ENCODE measurements at regions not wholly inside any gene's neighbourhood (a gene's known extent, or its start where the extent isn't known, plus 50 kb on each side); places are given as distances from the start of the nearest gene placed in this dataset.

DNA sequence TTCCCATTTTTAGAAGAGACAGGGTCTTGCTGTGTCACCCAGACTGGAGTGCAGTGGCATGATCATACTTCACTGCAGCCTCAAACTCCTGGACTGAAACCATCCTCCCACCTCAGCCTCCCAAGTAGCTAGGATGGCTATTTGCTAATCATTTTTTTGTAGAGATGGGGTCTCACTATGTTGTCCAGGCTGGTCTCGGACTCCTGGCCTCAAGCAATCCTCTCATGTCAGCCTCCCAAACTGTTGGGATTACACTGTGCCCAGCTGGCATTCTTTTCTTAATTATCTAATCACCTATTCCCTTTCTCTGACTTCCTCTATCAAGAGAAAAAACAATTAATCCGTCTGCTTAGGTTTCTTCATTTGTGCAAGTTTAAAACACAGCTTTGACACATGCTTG lies 172.5 kb upstream of the TRIM24 start:
- peaks cover 26% of the 10 kb centered on the region for H3K9me3 Mint-ChIP-seq
- H3K27ac Mint-ChIP-seq, result no peak overlapping the region
- no peak for DNase-seq
- no peak overlapping the region for H3K4me3 Mint-ChIP-seq
- H3K36me3 Mint-ChIP-seq (ENCODE audit: low read depth), result no peaks in the 10 kb centered on the region
- TF ChIP-seq, protein P1, sequence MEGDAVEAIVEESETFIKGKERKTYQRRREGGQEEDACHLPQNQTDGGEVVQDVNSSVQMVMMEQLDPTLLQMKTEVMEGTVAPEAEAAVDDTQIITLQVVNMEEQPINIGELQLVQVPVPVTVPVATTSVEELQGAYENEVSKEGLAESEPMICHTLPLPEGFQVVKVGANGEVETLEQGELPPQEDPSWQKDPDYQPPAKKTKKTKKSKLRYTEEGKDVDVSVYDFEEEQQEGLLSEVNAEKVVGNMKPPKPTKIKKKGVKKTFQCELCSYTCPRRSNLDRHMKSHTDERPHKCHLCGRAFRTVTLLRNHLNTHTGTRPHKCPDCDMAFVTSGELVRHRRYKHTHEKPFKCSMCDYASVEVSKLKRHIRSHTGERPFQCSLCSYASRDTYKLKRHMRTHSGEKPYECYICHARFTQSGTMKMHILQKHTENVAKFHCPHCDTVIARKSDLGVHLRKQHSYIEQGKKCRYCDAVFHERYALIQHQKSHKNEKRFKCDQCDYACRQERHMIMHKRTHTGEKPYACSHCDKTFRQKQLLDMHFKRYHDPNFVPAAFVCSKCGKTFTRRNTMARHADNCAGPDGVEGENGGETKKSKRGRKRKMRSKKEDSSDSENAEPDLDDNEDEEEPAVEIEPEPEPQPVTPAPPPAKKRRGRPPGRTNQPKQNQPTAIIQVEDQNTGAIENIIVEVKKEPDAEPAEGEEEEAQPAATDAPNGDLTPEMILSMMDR (IDR thresholded peaks at IDR 0.05), result no peak
- H3K4me1 Mint-ChIP-seq, result no peaks in the 10 kb centered on the region
- no peaks in the 10 kb centered on the region for H3K27me3 Mint-ChIP-seq (ENCODE audit: low read depth, poor library complexity)

DNA sequence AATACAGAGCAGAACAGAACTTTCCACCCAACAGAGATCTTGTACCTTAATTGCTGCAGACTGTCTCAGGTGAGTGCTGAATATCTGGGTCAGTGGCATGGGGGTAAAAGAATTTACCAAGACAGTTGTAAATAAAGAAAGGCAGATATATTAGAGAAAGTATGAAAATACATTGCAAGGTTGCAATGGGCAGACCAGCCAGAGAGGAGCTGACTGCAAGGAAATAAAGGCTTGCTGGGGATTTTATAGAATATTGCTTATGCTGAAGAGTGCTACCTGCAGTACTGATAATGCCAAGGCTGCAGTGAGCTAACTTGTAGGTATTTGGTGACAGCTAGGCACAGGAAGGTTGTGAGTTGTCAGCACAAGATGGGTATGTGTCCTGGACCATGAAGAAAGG lies 171.0 kb upstream of the TRIM24 start:
- TF ChIP-seq, protein P1 (IDR thresholded peaks at IDR 0.05), result no peak
- Mint-ChIP-seq H3K4me1 (no peaks in the 10 kb centered on the region), H3K36me3 (ENCODE audit: low read depth) (no peaks in the 10 kb centered on the region), H3K27ac (no peak overlapping the region), H3K9me3 (peaks cover 26% of the 10 kb centered on the region), H3K4me3 (no peak overlapping the region), H3K27me3 (ENCODE audit: low read depth, poor library complexity) (no peaks in the 10 kb centered on the region)
- DNase-seq, result no peak

DNA sequence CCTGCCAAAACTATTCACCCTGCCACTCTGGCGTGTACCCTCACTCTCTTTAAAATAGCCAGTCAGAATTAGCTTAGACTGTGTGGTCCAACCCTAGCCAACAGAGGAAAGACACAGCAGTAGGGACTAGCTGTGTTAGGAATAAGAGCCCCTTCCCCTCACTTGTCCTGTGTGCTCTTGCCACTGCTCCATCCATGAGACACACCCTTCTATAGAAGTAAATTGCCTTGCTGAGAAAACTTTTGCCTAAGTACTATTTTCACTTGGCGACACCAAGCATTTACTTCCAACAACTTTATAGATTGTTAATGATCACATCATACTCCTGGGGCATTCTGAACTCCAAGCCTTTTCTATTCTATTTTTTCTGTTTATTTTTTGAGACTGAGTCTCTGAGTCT lies 170.2 kb upstream of the TRIM24 start:
- TF ChIP-seq, protein P1 (IDR thresholded peaks at IDR 0.05), result no peak
- no peak for DNase-seq
- H3K27ac Mint-ChIP-seq, result no peak overlapping the region
- no peaks in the 10 kb centered on the region for H3K27me3 Mint-ChIP-seq (ENCODE audit: low read depth, poor library complexity)
- no peaks in the 10 kb centered on the region for H3K4me1 Mint-ChIP-seq
- H3K36me3 Mint-ChIP-seq (ENCODE audit: low read depth), result no peaks in the 10 kb centered on the region
- H3K4me3 Mint-ChIP-seq, result no peak overlapping the region
- peaks cover 26% of the 10 kb centered on the region for H3K9me3 Mint-ChIP-seq

DNA sequence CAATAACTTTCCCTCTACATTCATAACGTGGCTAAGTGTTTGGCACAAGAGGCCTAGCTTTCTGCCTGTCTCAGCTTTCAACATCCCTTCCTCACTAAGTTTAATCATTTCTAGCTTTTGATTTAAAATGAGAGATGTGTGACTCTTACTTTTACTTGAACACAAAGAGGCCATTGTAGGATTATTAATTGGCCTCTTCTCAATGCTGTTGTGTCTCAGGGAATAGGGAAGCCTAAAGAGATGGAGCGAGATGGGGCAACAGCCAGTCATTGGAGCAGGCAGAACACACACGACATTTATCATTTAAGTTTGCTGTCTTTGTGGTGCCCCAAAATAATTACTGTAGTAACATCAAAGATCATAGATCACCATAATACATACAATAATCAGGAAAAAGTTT lies 167.1 kb upstream of the TRIM24 start:
- peaks cover 26% of the 10 kb centered on the region for H3K9me3 Mint-ChIP-seq
- no peak overlapping the region for H3K4me3 Mint-ChIP-seq
- H3K27ac Mint-ChIP-seq, result no peak overlapping the region
- no peaks in the 10 kb centered on the region for H3K27me3 Mint-ChIP-seq (ENCODE audit: low read depth, poor library complexity)
- DNase-seq, result no peak
- TF ChIP-seq, protein P1 (IDR thresholded peaks at IDR 0.05), result no peak
- no peaks in the 10 kb centered on the region for H3K36me3 Mint-ChIP-seq (ENCODE audit: low read depth)
- no peaks in the 10 kb centered on the region for H3K4me1 Mint-ChIP-seq

DNA sequence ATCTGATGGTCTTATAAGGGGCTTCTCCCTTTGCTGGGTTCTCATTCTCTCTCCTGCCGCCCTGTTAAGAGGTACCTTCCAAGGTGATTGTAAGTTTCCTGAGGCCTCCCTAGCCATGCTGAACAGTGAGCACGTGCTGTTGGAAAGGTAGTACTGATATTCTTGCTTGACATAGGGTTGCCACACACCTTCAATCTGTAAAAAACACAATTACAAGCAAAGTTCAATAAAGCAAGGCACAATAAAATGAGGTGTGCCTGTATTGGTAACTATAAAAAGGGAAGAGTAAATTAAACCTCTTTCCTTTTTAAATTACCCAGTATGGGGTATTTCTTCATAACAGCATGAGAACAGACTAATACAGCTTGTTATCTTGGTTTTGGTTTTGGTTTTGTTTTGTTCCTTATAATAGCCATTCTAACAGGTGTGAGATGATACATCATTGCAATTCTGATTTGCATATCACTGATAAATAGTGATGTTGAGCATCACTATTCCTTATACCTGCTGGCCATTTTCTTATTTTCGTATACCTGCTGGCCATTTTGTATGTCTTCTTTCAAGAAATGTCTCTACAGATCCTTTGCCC lies 164.9 kb upstream of the TRIM24 start:
- no peaks in the 10 kb centered on the region for H3K27me3 Mint-ChIP-seq (ENCODE audit: low read depth, poor library complexity)
- no peaks in the 10 kb centered on the region for H3K4me1 Mint-ChIP-seq
- peaks cover 12% of the 10 kb centered on the region for H3K9me3 Mint-ChIP-seq
- H3K4me3 Mint-ChIP-seq, result no peak overlapping the region
- no peak overlapping the region for H3K27ac Mint-ChIP-seq
- no peaks in the 10 kb centered on the region for H3K36me3 Mint-ChIP-seq (ENCODE audit: low read depth)
- TF ChIP-seq, protein P1 (IDR thresholded peaks at IDR 0.05), result no peak
- no peak for DNase-seq

DNA sequence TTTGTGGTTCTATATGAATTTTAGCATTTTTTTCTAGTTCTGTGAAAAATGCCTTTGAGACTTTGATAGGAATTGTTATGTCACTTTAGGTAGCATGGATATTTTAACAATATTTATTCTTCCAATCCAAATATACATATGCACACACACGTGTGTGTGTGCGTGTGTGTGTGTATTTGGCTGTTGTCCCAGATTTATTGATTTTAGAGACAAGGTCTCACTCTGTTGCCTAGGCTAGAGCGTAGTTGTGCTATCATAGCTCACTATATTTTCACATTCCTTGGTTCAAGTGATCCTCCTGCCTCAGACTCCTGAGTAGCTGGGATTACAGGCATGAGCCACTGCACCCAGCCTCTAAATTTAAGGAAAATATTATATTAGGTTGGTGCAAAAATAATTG lies 162.5 kb upstream of the TRIM24 start:
- TF ChIP-seq, protein P1 (IDR thresholded peaks at IDR 0.05), result no peak
- Mint-ChIP-seq H3K4me3 (no peak overlapping the region), H3K9me3 (no peaks in the 10 kb centered on the region), H3K27ac (no peak overlapping the region), H3K4me1 (no peaks in the 10 kb centered on the region), H3K36me3 (ENCODE audit: low read depth) (no peaks in the 10 kb centered on the region), H3K27me3 (ENCODE audit: low read depth, poor library complexity) (no peaks in the 10 kb centered on the region)
- no peak for DNase-seq

All from nephron progenitor cell (in vitro differentiated cells).